ENCODE measurements at regions not wholly inside any gene's neighbourhood (a gene's known extent, or its start where the extent isn't known, plus 50 kb on each side); places are given as distances from the start of the nearest gene placed in this dataset.

- no peaks in the 10 kb centered on the region for H3K9me3 Mint-ChIP-seq
- no peaks in the 10 kb centered on the region for H3K27me3 Mint-ChIP-seq
- DNase-seq (ENCODE audit: extremely low spot score, unreplicated experiment): no peak
- TF ChIP-seq, protein P1, sequence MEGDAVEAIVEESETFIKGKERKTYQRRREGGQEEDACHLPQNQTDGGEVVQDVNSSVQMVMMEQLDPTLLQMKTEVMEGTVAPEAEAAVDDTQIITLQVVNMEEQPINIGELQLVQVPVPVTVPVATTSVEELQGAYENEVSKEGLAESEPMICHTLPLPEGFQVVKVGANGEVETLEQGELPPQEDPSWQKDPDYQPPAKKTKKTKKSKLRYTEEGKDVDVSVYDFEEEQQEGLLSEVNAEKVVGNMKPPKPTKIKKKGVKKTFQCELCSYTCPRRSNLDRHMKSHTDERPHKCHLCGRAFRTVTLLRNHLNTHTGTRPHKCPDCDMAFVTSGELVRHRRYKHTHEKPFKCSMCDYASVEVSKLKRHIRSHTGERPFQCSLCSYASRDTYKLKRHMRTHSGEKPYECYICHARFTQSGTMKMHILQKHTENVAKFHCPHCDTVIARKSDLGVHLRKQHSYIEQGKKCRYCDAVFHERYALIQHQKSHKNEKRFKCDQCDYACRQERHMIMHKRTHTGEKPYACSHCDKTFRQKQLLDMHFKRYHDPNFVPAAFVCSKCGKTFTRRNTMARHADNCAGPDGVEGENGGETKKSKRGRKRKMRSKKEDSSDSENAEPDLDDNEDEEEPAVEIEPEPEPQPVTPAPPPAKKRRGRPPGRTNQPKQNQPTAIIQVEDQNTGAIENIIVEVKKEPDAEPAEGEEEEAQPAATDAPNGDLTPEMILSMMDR (conservative IDR thresholded peaks at IDR 0.05): no peak
- peaks cover 35% of the 10 kb centered on the region for H3K36me3 Mint-ChIP-seq
- no peak overlapping the region for H3K27ac Mint-ChIP-seq
- no peak overlapping the region for H3K4me3 Mint-ChIP-seq
- no peaks in the 10 kb centered on the region for H3K4me1 Mint-ChIP-seq (ENCODE audit: unreplicated experiment)
Observed at GRCh38 chrX:2620576-2620975, 70.5 kb upstream of the CD99 start.

- H3K36me3 Mint-ChIP-seq: peaks cover 43% of the 10 kb centered on the region
- H3K27ac Mint-ChIP-seq: no peak overlapping the region
- TF ChIP-seq, protein P1 (conservative IDR thresholded peaks at IDR 0.05): no peak
Observed at GRCh38 chrX:2618516-2618915, 72.6 kb upstream of the CD99 start.

DNA sequence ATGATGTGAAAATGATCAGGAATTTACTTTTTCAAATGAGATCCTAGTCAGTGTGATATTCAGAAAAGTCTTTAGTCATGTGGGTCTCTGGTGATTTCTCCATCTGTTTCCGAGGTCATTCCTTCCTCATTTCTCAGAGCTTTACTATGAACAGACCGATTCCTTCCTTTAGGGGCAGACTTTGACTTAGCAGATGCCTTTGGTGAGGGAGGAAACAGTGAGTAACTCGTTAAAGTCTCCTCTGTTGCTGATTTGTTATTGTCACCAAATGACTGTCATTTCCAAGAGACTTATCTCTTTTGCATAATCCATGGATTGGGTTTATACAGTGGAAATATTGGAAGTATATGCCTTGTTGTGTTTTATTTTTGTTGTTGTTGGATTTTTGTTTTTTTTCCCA, 76.2 kb upstream of the CD99 start:
- DNase-seq (ENCODE audit: extremely low spot score, unreplicated experiment): no peak

More at GRCh38 chrX:2618516-2618915, 72.6 kb upstream of the CD99 start:
- no peak for DNase-seq (ENCODE audit: extremely low spot score, unreplicated experiment)
- Mint-ChIP-seq H3K9me3 (no peaks in the 10 kb centered on the region), H3K27me3 (no peaks in the 10 kb centered on the region), H3K4me1 (ENCODE audit: unreplicated experiment) (peaks cover 6% of the 10 kb centered on the region), H3K4me3 (no peak overlapping the region)

GRCh38 chrX:2610246-2611170, 80.6 kb upstream of the CD99 start:
- no peaks in the 10 kb centered on the region for H3K9me3 Mint-ChIP-seq
- peak overlapping the region; percentile 92 for H3K4me3 Mint-ChIP-seq
- TF ChIP-seq, protein P1 (conservative IDR thresholded peaks at IDR 0.05): no peak
- DNase-seq (ENCODE audit: extremely low spot score, unreplicated experiment): no peak
- peak overlapping the region; percentile 80 for H3K27ac Mint-ChIP-seq
- H3K36me3 Mint-ChIP-seq: peaks cover 25% of the 10 kb centered on the region
- peaks cover 21% of the 10 kb centered on the region for H3K4me1 Mint-ChIP-seq (ENCODE audit: unreplicated experiment)
- H3K27me3 Mint-ChIP-seq: no peaks in the 10 kb centered on the region

More for the DNA sequence above, 76.2 kb upstream of the CD99 start:
- Mint-ChIP-seq H3K4me3 (peak overlapping the region; percentile 84), H3K9me3 (no peaks in the 10 kb centered on the region), H3K27me3 (no peaks in the 10 kb centered on the region), H3K36me3 (peaks cover 45% of the 10 kb centered on the region), H3K4me1 (ENCODE audit: unreplicated experiment) (peaks cover 16% of the 10 kb centered on the region), H3K27ac (peak overlapping the region; percentile 87)
- TF ChIP-seq, protein P1 (conservative IDR thresholded peaks at IDR 0.05): peak; percentile 57

DNA sequence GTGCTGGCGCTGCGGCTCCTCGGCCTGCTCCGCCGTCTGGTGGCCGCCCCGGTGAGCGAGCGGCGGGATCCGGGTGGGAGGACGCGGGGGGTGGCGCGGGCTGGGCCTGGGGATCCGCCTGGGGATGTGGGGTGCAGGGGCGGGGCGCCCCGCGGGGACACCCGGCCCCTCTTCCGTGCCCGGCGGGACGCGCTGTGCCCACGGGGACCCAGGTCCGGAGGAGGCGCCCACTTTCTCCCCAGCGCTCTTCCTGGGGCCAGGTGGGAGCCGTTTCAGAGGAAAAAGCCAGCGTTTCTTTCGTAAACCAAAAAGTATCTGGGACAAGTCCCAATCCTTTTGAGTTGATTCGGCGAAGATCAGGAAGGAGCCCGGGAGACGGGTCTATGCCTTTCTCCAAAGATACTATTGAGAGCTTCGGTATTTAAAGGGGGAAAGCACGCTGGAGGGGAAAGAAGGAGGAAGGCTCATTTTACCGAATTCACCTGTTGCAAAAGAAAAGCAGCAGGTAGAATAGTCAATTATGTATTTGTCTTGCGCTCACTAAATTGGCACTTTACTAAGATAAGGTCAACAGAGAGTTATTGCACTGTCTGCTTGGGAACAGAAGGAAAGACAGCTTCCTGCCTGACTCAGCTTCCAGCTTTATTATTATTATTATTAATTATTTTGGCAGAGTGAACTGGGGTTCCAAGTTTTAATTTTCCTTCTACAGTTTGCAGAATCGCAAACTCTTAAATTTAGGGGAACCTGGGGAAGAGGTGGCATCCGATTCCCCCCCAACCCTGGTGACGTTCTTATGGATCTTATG, 81.5 kb upstream of the CD99 start:
- H3K9me3 Mint-ChIP-seq: no peaks in the 10 kb centered on the region
- TF ChIP-seq, protein P1 (conservative IDR thresholded peaks at IDR 0.05): peak; percentile 54
- H3K27ac Mint-ChIP-seq: peak overlapping the region; percentile 80

More for the DNA sequence above, 81.5 kb upstream of the CD99 start:
- DNase-seq (ENCODE audit: extremely low spot score, unreplicated experiment): no peak
- H3K27me3 Mint-ChIP-seq: no peaks in the 10 kb centered on the region
- H3K36me3 Mint-ChIP-seq: peaks cover 18% of the 10 kb centered on the region
- peak overlapping the region; percentile 92 for H3K4me3 Mint-ChIP-seq
- peaks cover 23% of the 10 kb centered on the region for H3K4me1 Mint-ChIP-seq (ENCODE audit: unreplicated experiment)
